HCT116 (cell line): ENCODE measurements at regions not wholly inside any gene's neighbourhood (a gene's known extent, or its start where the extent isn't known, plus 50 kb on each side); places are given as distances from the start of the nearest gene placed in this dataset.

Source experiments
- CEBPB ChIP-seq: IDR thresholded peaks from 2 replicates; pipeline ENCODE4 v1.6.1; 2012; ENCODE audit warnings: low read depth
- CTCF ChIP-seq, 3 experiments: fragments of 200-600 bp in 1 of 3; sonication (generic) in 1 of 3; IDR thresholded peaks in 2 of 3; conservative IDR thresholded peaks in 1 of 3; 2 replicates each; pipeline ENCODE4 v1.5.1; 2012 to 2017; ENCODE audit warnings: low read depth in 2 of 3, low read length in 2 of 3, antibody characterized with exemption in 1 of 3, borderline replicate concordance in 1 of 3, control low read depth in 1 of 3, mild to moderate bottlenecking in 1 of 3, mixed read lengths in 1 of 3, mixed run types in 1 of 3, moderate library complexity in 1 of 3; ENCODE audit not compliant: insufficient read depth in 1 of 3
- EGR1 ChIP-seq: IDR thresholded peaks from 2 replicates; pipeline ENCODE4 v1.6.1; 2012; ENCODE audit warnings: low read depth
- EZH2 ChIP-seq: fragments of 200-600 bp; sonication (generic); IDR thresholded peaks from 2 replicates; pipeline ENCODE4 v1.6.1; 2017; ENCODE audit warnings: antibody characterized with exemption, mixed run types
- EZH2phosphoT487 ChIP-seq: fragments of 200-600 bp; IDR thresholded peaks from 2 replicates; pipeline ENCODE4 v1.6.1; 2018; ENCODE audit warnings: antibody characterized with exemption, borderline replicate concordance
- JUND ChIP-seq: IDR thresholded peaks from 2 replicates; pipeline ENCODE4 v1.6.1; 2012
- MAX ChIP-seq: IDR thresholded peaks from 2 replicates; pipeline ENCODE4 v1.6.1; 2012
- POLR2A ChIP-seq: IDR thresholded peaks from 2 replicates; pipeline ENCODE4 v1.7.0; 2011; ENCODE audit warnings: borderline replicate concordance; ENCODE audit not compliant: insufficient read depth, insufficient read length; ENCODE audit errors: extremely low read depth
- POLR2AphosphoS5 ChIP-seq: IDR thresholded peaks from 2 replicates; pipeline ENCODE4 v1.6.1; 2011; ENCODE audit warnings: mild to moderate bottlenecking, low read depth, low read length, moderate library complexity
- REST ChIP-seq: IDR thresholded peaks from 2 replicates; pipeline ENCODE4 v1.6.1; 2012; ENCODE audit warnings: low read depth
- SIN3A ChIP-seq: IDR thresholded peaks from 2 replicates; pipeline ENCODE4 v1.6.1; 2012; ENCODE audit warnings: low read depth
- YY1 ChIP-seq: IDR thresholded peaks from 2 replicates; pipeline ENCODE4 v1.6.1; 2011; ENCODE audit warnings: low read length, low read depth, moderate library complexity, mild to moderate bottlenecking; ENCODE audit not compliant: insufficient replicate concordance; ENCODE audit errors: extremely low read depth
- ZFX ChIP-seq: fragments of 450-650 bp; IDR thresholded peaks from 2 replicates; pipeline ENCODE4 v1.6.1; 2017
- ZNF274 ChIP-seq: fragments of 200-500 bp; sonication (Bioruptor generic); IDR thresholded peaks from 2 replicates; pipeline ENCODE4 v1.6.1; 2014; ENCODE audit warnings: mild to moderate bottlenecking, low read depth, low read length, inconsistent platforms

DNA sequence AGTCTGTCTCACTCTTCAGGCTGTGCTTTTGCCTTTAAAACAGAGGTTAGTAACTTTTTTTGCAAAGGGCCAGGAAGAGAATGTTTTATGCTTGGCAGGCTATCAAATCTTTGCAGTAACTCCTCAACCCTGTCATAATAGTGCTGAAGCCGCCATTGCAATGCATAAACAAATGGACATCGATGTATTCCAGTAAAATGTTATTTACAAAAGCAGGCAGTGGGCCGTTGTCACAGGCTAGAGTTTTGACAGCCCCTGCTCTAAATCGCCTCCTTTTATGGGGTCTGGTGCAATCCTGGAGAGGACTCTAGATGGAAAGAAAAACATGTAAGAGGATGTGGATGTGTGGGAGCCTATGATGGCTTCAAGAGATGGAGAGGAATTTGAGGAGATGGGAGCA lies 568.3 kb downstream of the TYW1 start:
- TF ChIP-seq CTCF (IDR thresholded peaks at IDR 0.05 in 2 of 3, conservative IDR thresholded peaks at IDR 0.05 in 1 of 3; ENCODE audit: borderline replicate concordance in 1 of 3, insufficient read depth in 1 of 3, low read depth in 2 of 3, low read length in 2 of 3) (no peak), JUND (no peak), ZNF274 (no peak), POLR2A (no peak), REST (no peak), EZH2 (no peak), ZFX (no peak), POLR2AphosphoS5 (no peak), EZH2phosphoT487 (no peak), EGR1 (no peak), SIN3A (no peak), MAX (no peak), CEBPB (no peak), YY1 (no peak)
